Psoas muscle (tissue), 7 donors: ENCODE measurements at regions not wholly inside any gene's neighbourhood (a gene's known extent, or its start where the extent isn't known, plus 50 kb on each side); places are given as distances from the start of the nearest gene placed in this dataset.

Experiments used
- ATAC-seq, 4 donors: fragments of 200-7000 bp; cut with Tn5 transposase; one replicate each; pipeline ENCODE4 v1.9.1; 2020; ENCODE audit warnings: moderate library complexity in 3 of 4, mild to moderate bottlenecking in 2 of 4
- DNase-seq, 2 donors: peaks; one replicate each; pipeline ENCODE4 v3.0.0-alpha.2; 2020
- H3K27ac ChIP-seq: fragments of 200-600 bp; one replicate; pipeline ENCODE4 v1.8.0; 2022
- H3K27me3 ChIP-seq, 3 donors: fragments of 200-600 bp in 1 of 3; one replicate each; pipeline versions ENCODE4 v1.6.1 to v1.8.0; 2013 to 2022; ENCODE audit warnings: low read length in 2 of 3, mild to moderate bottlenecking in 2 of 3, moderate library complexity in 1 of 3; ENCODE audit not compliant: insufficient read depth in 3 of 3
- H3K36me3 ChIP-seq, 2 donors: fragments of 200-600 bp in 1 of 2; one replicate each; pipeline versions ENCODE4 v1.6.1 to v1.8.0; 2013 to 2022; ENCODE audit warnings: low read depth in 1 of 2, mild to moderate bottlenecking in 1 of 2, moderate library complexity in 1 of 2; ENCODE audit not compliant: insufficient read depth in 1 of 2
- H3K4me1 ChIP-seq: fragments of 200-600 bp; one replicate; pipeline ENCODE4 v1.8.0; 2022
- H3K4me3 ChIP-seq: fragments of 200-600 bp; one replicate; pipeline ENCODE4 v1.8.0; 2022; ENCODE audit warnings: mild to moderate bottlenecking
- H3K9me3 ChIP-seq: fragments of 200-600 bp; one replicate; pipeline ENCODE4 v1.8.0; 2022
- CTCF ChIP-seq: fragments of 200-600 bp; IDR thresholded peaks from one replicate; pipeline ENCODE4 v1.8.0; 2022; ENCODE audit warnings: antibody characterized with exemption
- WGBS, 3 donors: extraction: QIAGEN DNeasy Blood & Tissue Kit; methylation state at CpG; one replicate each; pipeline versions ENCODE4 v1.1.6 to v1.1.7; 2013; 5-methylcytosine and 5-hydroxymethylcytosine counted together
- intact Hi-C, 2 donors: fragments of 100-400 bp; cut with DNase I; formaldehyde crosslinking; loops; one replicate each; pipeline versions ENCODE4 v1.11.0 to v1.14.2; 2022
- donor health status: healthy with polysubstance abuse.
- donor health status: DM: no; HTN: no; CAD: no; lungs with moderate emphysema.
- donor health status: Bipolar disorder and iron deficiency.
- donor health status: healthy.
- donor health status: DM: yes; HTN: yes; CAD: no.
- donor health status: DM: no; HTN: no; CAD: no.
- donor health status: DM: yes; HTN: yes; CAD: no.

- intact Hi-C loops: no loop called here
- no peak for TF ChIP-seq CTCF
- H3K4me1 ChIP-seq: no peaks in the 10 kb centered on the region
Measured at GRCh38 chr10:35942057-35942456, 300.0 kb upstream of the FZD8 start.

DNA sequence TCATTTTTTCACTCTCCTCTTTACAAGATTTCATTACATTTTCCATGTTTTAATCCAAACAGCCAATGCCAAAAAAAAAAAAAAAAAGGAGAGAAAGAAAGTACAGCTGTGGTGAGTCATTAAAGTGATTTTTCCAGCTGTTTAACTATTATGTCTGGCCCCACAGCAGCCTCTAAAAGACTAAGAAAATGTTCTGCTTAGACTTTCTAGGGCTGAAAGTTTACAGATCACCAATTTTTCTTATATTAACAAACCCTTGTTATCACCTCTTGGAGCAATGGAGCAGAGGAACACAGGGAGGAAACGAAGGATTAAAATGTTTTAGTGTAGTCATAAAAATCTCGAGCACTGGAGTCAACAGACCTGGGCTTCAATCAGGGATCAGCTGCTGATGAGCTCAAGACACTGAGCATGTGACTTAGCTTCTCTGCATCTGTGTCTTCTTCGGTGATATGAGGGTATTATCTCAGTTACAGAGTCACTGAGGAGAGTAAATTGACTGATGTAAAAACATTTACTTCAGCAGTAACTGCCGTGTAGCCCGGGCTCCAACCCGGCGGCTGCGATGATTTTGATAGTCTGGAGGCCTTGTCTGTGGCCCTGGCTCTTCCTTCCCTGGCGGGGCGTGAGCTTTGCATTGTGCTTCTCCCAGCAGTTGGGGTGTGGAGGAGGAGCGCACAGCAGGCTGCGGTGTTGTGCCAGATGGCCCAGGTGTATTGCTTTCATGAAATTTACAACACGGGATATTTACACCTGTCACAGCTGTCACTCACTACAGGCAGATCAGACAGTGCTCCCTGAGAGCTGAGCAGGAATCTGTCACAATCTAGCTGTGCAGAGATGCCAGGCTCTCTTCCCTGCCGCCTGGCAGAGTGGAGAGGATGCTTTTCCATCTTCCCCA, 298.3 kb upstream of the FZD8 start:
- Histone ChIP-seq H3K4me3 (no peak overlapping the region), H3K27me3 (no peaks in the 10 kb centered on the region), H3K9me3 (no peaks in the 10 kb centered on the region), H3K4me1 (no peaks in the 10 kb centered on the region), H3K36me3 (no peaks in the 10 kb centered on the region), H3K27ac (peak overlapping the region; percentile 4)
- intact Hi-C loops: no loop called here
- DNase-seq (no peak), ATAC-seq (peak in 2 of 4 donors; percentile 53 to 67)
- no peak for TF ChIP-seq CTCF
- 17 to 25% (median 19%) methylated on average over 14 of the region's 14 CpGs for WGBS, 3 donors

More at GRCh38 chr10:35942057-35942456, 300.0 kb upstream of the FZD8 start:
- Histone ChIP-seq H3K27me3 (no peaks in the 10 kb centered on the region), H3K36me3 (no peaks in the 10 kb centered on the region), H3K9me3 (no peaks in the 10 kb centered on the region), H3K27ac (no peak overlapping the region), H3K4me3 (no peak overlapping the region)
- no peak for ATAC-seq
- DNase-seq: no peak
- WGBS, 3 donors: 35 to 54% (median 49%) methylated on average over 3 of the region's 3 CpGs

DNA sequence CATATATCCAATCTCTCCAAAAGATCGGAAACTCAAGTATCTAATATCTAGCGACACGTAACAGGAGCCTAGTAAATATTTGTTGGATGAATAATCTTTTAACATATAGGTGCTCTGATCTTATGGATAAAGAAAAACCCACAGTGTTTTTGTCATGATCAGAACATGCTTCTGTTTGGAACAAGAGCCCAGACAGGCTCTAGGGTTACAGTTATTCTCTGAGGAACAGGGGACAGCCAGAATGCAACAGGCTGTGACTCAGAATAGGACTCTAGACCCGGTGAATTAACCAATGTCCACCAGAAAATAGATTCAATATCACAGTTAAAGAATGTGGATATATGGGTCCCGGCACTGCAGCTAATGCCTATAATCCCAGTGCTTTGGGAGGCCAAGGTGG, 296.1 kb upstream of the FZD8 start:
- WGBS, 3 donors: 64 to 81% (median 76%) methylated on average over 5 of the region's 5 CpGs
- no peak overlapping the region for H3K27ac ChIP-seq
- no peaks in the 10 kb centered on the region for H3K27me3 ChIP-seq
- intact Hi-C loops: no loop called here
- H3K4me3 ChIP-seq: no peak overlapping the region
- no peaks in the 10 kb centered on the region for H3K36me3 ChIP-seq
- DNase-seq (no peak), ATAC-seq (peak in 1 of 4 donors; percentile 68)
- H3K4me1 ChIP-seq: no peaks in the 10 kb centered on the region
- no peaks in the 10 kb centered on the region for H3K9me3 ChIP-seq
- TF ChIP-seq CTCF: no peak

DNA sequence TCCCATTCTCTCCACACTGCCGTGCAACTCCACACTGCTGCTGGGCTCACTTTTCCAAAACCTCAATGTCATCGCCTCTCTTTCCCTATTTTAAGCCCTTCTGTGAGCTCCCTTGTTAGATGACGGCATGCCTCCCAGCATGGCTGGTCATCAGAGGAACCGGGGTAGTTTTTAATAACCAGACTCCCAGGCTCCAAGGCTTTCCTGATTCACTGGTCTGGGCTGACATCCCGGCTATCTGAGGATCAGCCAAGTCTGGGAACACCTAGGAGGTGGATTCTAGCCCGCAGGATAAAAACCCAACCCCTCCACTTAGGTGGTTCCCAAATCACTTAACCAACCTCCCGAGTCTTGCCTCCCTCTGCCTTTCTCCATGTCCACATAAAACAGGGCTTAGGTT, 295.4 kb upstream of the FZD8 start:
- peak in 1 of 4 donors; percentile 72 for ATAC-seq
- H3K36me3 ChIP-seq: no peaks in the 10 kb centered on the region
- no peaks in the 10 kb centered on the region for H3K27me3 ChIP-seq
- no peaks in the 10 kb centered on the region for H3K9me3 ChIP-seq
- WGBS, 3 donors: 72 to 84% (median 74%) methylated on average over 7 of the region's 7 CpGs
- no peak overlapping the region for H3K27ac ChIP-seq
- intact Hi-C loops: no loop called here
- H3K4me3 ChIP-seq: no peak overlapping the region
- no peak for TF ChIP-seq CTCF
- DNase-seq: no peak
- H3K4me1 ChIP-seq: no peaks in the 10 kb centered on the region
